HEK293 (cell line): ENCODE measurements at regions not wholly inside any gene's neighbourhood (a gene's known extent, or its start where the extent isn't known, plus 50 kb on each side); places are given as distances from the start of the nearest gene placed in this dataset.

Experiments used
- CTCF ChIA-PET: fragments of 350-600 bp; formaldehyde crosslinking; extraction: SDS; loops from one replicate; lab custom pipeline; 2021; ENCODE audit warnings: antibody characterized with exemption; lab: Yijun Ruan, JAX
- POLR2A ChIA-PET: fragments of 300-600 bp; formaldehyde crosslinking; extraction: SDS; loops from one replicate; lab custom pipeline; 2020; ENCODE audit warnings: antibody characterized with exemption, inconsistent platforms; lab: Yijun Ruan, JAX
- H3K27ac ChIP-seq: fragments of 200-500 bp; sonication (Bioruptor generic); 2 replicates; pipeline ENCODE4 v1.5.1; 2014; ENCODE audit warnings: low read depth, low read length, control low read depth, inconsistent platforms; ENCODE audit errors: extremely low read depth
- H3K36me3 ChIP-seq, 2 experiments: fragments of 200-500 bp in 1 of 2; sonication (Bioruptor generic) in 1 of 2; 1 replicate in 1 of 2; 2 replicates in 1 of 2; pipeline ENCODE4 v1.5.1; 2014 to 2017; ENCODE audit warnings: inconsistent platforms in 2 of 2, low read length in 2 of 2; ENCODE audit not compliant: control insufficient read depth in 2 of 2, insufficient read depth in 1 of 2
- H3K4me1 ChIP-seq: fragments of 200-500 bp; sonication (Bioruptor generic); 2 replicates; pipeline ENCODE4 v1.5.1; 2014; ENCODE audit warnings: mild to moderate bottlenecking, low read length, inconsistent platforms; ENCODE audit not compliant: control insufficient read depth, insufficient read depth
- H3K4me3 ChIP-seq: 2 replicates; pipeline ENCODE4 v1.5.1; 2011; ENCODE audit warnings: low read depth, mild to moderate bottlenecking, control low read depth, low read length, moderate library complexity
- H3K9me3 ChIP-seq: fragments of 200-500 bp; sonication (Bioruptor generic); 2 replicates; pipeline ENCODE4 v1.5.1; 2014; ENCODE audit warnings: low read depth, low read length, inconsistent platforms; ENCODE audit not compliant: control insufficient read depth, insufficient read depth
- AEBP2 ChIP-seq: fragments of 450-650 bp; formaldehyde crosslinking; IDR thresholded peaks from 2 replicates; pipeline ENCODE4 v1.5.1; 2016; ENCODE audit warnings: missing biosample characterization, missing genetic modification characterization, borderline replicate concordance
- ATF2 ChIP-seq: fragments of 450-650 bp; formaldehyde crosslinking; IDR thresholded peaks from 2 replicates; pipeline ENCODE4 v1.5.1; 2016; ENCODE audit warnings: missing biosample characterization, missing genetic modification characterization, low read depth
- CTCF ChIP-seq: fragments of 450-650 bp; formaldehyde crosslinking; IDR thresholded peaks from 2 replicates; pipeline ENCODE4 v1.5.1; 2016; ENCODE audit warnings: missing biosample characterization, missing genetic modification characterization
- GLIS2 ChIP-seq: fragments of 450-650 bp; formaldehyde crosslinking; IDR thresholded peaks from 2 replicates; pipeline ENCODE4 v1.5.1; 2016; ENCODE audit warnings: missing biosample characterization, missing genetic modification characterization
- SP3 ChIP-seq: fragments of 450-650 bp; formaldehyde crosslinking; IDR thresholded peaks from 2 replicates; pipeline ENCODE4 v1.5.1; 2016; ENCODE audit warnings: missing biosample characterization, missing genetic modification characterization
- WT1 ChIP-seq: fragments of 450-650 bp; formaldehyde crosslinking; IDR thresholded peaks from 2 replicates; pipeline ENCODE4 v1.5.1; 2016; ENCODE audit warnings: missing biosample characterization, missing genetic modification characterization
- ZBTB11 ChIP-seq: fragments of 450-650 bp; formaldehyde crosslinking; conservative IDR thresholded peaks from 2 replicates; pipeline ENCODE4 v1.5.1; 2016; ENCODE audit warnings: low read depth, missing biosample characterization, missing genetic modification characterization
- ZNF157 ChIP-seq: fragments of 450-650 bp; formaldehyde crosslinking; IDR thresholded peaks from 2 replicates; pipeline ENCODE4 v1.5.1; 2016; ENCODE audit warnings: missing biosample characterization, missing genetic modification characterization
- ZNF184 ChIP-seq: fragments of 450-650 bp; IDR thresholded peaks from 2 replicates; pipeline ENCODE4 v1.5.1; 2018; ENCODE audit warnings: missing biosample characterization, mild to moderate bottlenecking, missing genetic modification characterization
- ZNF2 ChIP-seq: fragments of 450-650 bp; formaldehyde crosslinking; IDR thresholded peaks from 2 replicates; pipeline ENCODE4 v1.5.1; 2016; ENCODE audit warnings: missing biosample characterization, missing genetic modification characterization
- ZNF211 ChIP-seq: fragments of 450-650 bp; formaldehyde crosslinking; IDR thresholded peaks from 2 replicates; pipeline ENCODE4 v1.5.1; 2016; ENCODE audit warnings: low read depth, missing biosample characterization, missing genetic modification characterization
- ZNF248 ChIP-seq: fragments of 450-650 bp; formaldehyde crosslinking; IDR thresholded peaks from 2 replicates; pipeline ENCODE4 v1.5.1; 2017; ENCODE audit warnings: missing biosample characterization, missing genetic modification characterization
- ZNF274 ChIP-seq, 2 experiments: fragments of 200-500 bp in 1 of 2; fragments of 450-650 bp in 1 of 2; sonication (Bioruptor generic) in 1 of 2; formaldehyde crosslinking in 1 of 2; IDR thresholded peaks; 2 replicates each; pipeline versions ENCODE4 v1.5.1 to v1.6.1; 2014 to 2016; ENCODE audit warnings: borderline replicate concordance in 1 of 2, inconsistent platforms in 1 of 2, low read length in 1 of 2, missing biosample characterization in 1 of 2, missing genetic modification characterization in 1 of 2
- ZNF350 ChIP-seq: fragments of 450-650 bp; formaldehyde crosslinking; IDR thresholded peaks from 2 replicates; pipeline ENCODE4 v1.5.0; 2017; ENCODE audit warnings: missing biosample characterization, mild to moderate bottlenecking, missing genetic modification characterization
- ZNF37A ChIP-seq: fragments of 450-650 bp; IDR thresholded peaks from 2 replicates; pipeline ENCODE4 v1.5.1; 2018; ENCODE audit warnings: missing biosample characterization, missing genetic modification characterization
- ZNF416 ChIP-seq: fragments of 450-650 bp; formaldehyde crosslinking; IDR thresholded peaks from 2 replicates; pipeline ENCODE4 v1.5.1; 2016; ENCODE audit warnings: missing biosample characterization, missing genetic modification characterization
- ZNF501 ChIP-seq: fragments of 450-650 bp; formaldehyde crosslinking; IDR thresholded peaks from 2 replicates; pipeline ENCODE4 v1.5.1; 2016; ENCODE audit warnings: missing biosample characterization, missing genetic modification characterization
- ZNF513 ChIP-seq: fragments of 450-650 bp; IDR thresholded peaks from 2 replicates; pipeline ENCODE4 v1.5.1; 2018; ENCODE audit warnings: missing biosample characterization, missing genetic modification characterization
- ZNF660 ChIP-seq: fragments of 450-650 bp; IDR thresholded peaks from 2 replicates; pipeline ENCODE4 v1.5.1; 2018; ENCODE audit warnings: missing biosample characterization, mild to moderate bottlenecking, missing genetic modification characterization
- ZNF776 ChIP-seq: fragments of 450-650 bp; formaldehyde crosslinking; IDR thresholded peaks from 2 replicates; pipeline ENCODE4 v1.5.0; 2017; ENCODE audit warnings: missing biosample characterization, missing genetic modification characterization, borderline replicate concordance
- ZNF792 ChIP-seq: fragments of 450-650 bp; formaldehyde crosslinking; IDR thresholded peaks from 2 replicates; pipeline ENCODE4 v1.5.1; 2016; ENCODE audit warnings: missing biosample characterization, missing genetic modification characterization

GRCh38 chr1:189431447-189431846 is 1046.2 kb downstream of the BRINP3 start:
- no peaks in the 10 kb centered on the region for H3K4me1 ChIP-seq
- H3K36me3 ChIP-seq: no peaks in the 10 kb centered on the region
- ChIA-PET POLR2A (no interaction called here), CTCF (interaction anchor here (0.6 to 0.7 kb wide), 2 partner anchors 8 to 11 kb away, joined by 3 to 5 read pairs; no protein-coding TSS in a partner anchor)
- TF ChIP-seq ZNF513 (tag by site-specific recombination) (no peak), GLIS2 (tag by site-specific recombination) (no peak), ZNF2 (no peak), SP3 (tag by site-specific recombination) (no peak), ZNF660 (tag by site-specific recombination) (no peak), CTCF (tag by site-specific recombination) (no peak), WT1 (tag by site-specific recombination) (no peak)
- TF ChIP-seq, all 188 proteins: peak for 0
- H3K9me3 ChIP-seq: no peaks in the 10 kb centered on the region
- H3K27ac ChIP-seq: no peak overlapping the region
- H3K4me3 ChIP-seq: no peak overlapping the region

- TF ChIP-seq ZNF350 (tag by site-specific recombination) (no peak), ZBTB11 (no peak), ZNF776 (tag by site-specific recombination) (no peak), ZNF37A (tag by site-specific recombination) (no peak), ZNF157 (tag by site-specific recombination) (no peak), AEBP2 (tag by site-specific recombination) (no peak), ZNF211 (no peak), ZNF501 (tag by site-specific recombination) (no peak), ATF2 (tag by site-specific recombination) (no peak), ZNF792 (tag by site-specific recombination) (no peak), ZNF248 (tag by site-specific recombination) (no peak), ZNF274 (IDR thresholded peaks at IDR 0.05; ENCODE audit: low read length) (no peak), ZNF274 (tag by site-specific recombination; IDR thresholded peaks at IDR 0.05; ENCODE audit: borderline replicate concordance) (no peak), ZNF184 (tag by site-specific recombination) (no peak), ZNF416 (no peak)
- Histone ChIP-seq H3K4me1 (no peaks in the 10 kb centered on the region), H3K9me3 (no peaks in the 10 kb centered on the region), H3K4me3 (no peak overlapping the region), H3K36me3 (no peaks in the 10 kb centered on the region), H3K27ac (no peak overlapping the region)
- POLR2A ChIA-PET: no interaction called here
- CTCF ChIA-PET: interaction anchor here (1.0 kb wide), 2 partner anchors 13 to 67 kb away, joined by 3 to 6 read pairs; no protein-coding TSS in a partner anchor
These were observed 1044.9 kb downstream of the BRINP3 start for GRCh38 chr1:189432753-189433152.
